ENCODE measurements at regions not wholly inside any gene's neighbourhood (a gene's known extent, or its start where the extent isn't known, plus 50 kb on each side); places are given as distances from the start of the nearest gene placed in this dataset.

- no peak for DNase-seq
- peaks cover 7% of the 10 kb centered on the region for H3K4me1 Mint-ChIP-seq (ENCODE audit: low read depth, unreplicated experiment)
- Histone ChIP-seq H3K9me3 (peaks cover 4% of the 10 kb centered on the region; the same call in 1 of the 2 replicates), H3K4me1 (no peaks in the 10 kb centered on the region), H3K4me3 (ENCODE audit: low read depth, low read length) (no peak overlapping the region), H3K36me3 (ENCODE audit: control insufficient read depth, insufficient read depth, low read length) (no peaks in the 10 kb centered on the region), H3K27me3 (replicated peaks; ENCODE audit: control insufficient read depth, insufficient read depth, low read length) (no peaks in the 10 kb centered on the region)
- H3K9me3 Mint-ChIP-seq (ENCODE audit: unreplicated experiment), result no peaks in the 10 kb centered on the region
- no peak overlapping the region for H3K4me3 Mint-ChIP-seq (ENCODE audit: unreplicated experiment)
- ChIA-PET CTCF (no interaction called here), POLR2A (no interaction called here)
- TF ChIP-seq, protein P1, sequence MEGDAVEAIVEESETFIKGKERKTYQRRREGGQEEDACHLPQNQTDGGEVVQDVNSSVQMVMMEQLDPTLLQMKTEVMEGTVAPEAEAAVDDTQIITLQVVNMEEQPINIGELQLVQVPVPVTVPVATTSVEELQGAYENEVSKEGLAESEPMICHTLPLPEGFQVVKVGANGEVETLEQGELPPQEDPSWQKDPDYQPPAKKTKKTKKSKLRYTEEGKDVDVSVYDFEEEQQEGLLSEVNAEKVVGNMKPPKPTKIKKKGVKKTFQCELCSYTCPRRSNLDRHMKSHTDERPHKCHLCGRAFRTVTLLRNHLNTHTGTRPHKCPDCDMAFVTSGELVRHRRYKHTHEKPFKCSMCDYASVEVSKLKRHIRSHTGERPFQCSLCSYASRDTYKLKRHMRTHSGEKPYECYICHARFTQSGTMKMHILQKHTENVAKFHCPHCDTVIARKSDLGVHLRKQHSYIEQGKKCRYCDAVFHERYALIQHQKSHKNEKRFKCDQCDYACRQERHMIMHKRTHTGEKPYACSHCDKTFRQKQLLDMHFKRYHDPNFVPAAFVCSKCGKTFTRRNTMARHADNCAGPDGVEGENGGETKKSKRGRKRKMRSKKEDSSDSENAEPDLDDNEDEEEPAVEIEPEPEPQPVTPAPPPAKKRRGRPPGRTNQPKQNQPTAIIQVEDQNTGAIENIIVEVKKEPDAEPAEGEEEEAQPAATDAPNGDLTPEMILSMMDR (IDR thresholded peaks at IDR 0.05; ENCODE audit: insufficient read depth in 1 of 2, low read depth in 1 of 2, low read length in 1 of 2, severe bottlenecking in 1 of 2, unreplicated experiment in 1 of 2), result no peak
- no peak overlapping the region for H3K27ac Mint-ChIP-seq (ENCODE audit: unreplicated experiment)
- no peaks in the 10 kb centered on the region for H3K36me3 Mint-ChIP-seq (ENCODE audit: insufficient read depth, unreplicated experiment)
- H3K27me3 Mint-ChIP-seq (ENCODE audit: insufficient read depth, unreplicated experiment), result peaks cover 4% of the 10 kb centered on the region
- BruUV-seq (replicated peaks), result no TSS peak
- intact Hi-C loops (cut with micrococcal nuclease; ENCODE audit: unreplicated experiment), result no loop called here
These were observed 99.8 kb downstream of the LACC1 start for GRCh38 chr13:43979492-43979891.

DNA sequence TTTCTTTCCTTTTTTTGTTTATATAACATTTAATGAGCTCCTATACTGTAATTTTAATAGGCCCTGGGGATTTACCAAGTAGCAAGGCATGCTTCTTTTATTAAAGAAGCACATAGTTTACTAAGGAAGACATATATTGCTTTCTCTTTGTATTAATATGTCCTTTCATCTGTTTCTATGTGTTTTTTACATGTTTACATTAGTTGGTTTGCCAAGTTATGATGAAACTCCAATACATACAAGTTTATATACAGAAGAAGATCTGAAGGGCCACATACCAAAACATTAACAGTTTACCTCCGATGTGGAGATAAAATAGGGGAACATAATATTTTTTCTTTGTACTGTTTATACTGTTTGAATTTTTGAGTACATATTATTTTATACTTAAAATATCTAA lies 100.9 kb downstream of the LACC1 start:
- no peak overlapping the region for H3K27ac Mint-ChIP-seq (ENCODE audit: unreplicated experiment)
- no peaks in the 10 kb centered on the region for H3K9me3 Mint-ChIP-seq (ENCODE audit: unreplicated experiment)
- CTCF ChIA-PET, result no interaction called here
- Histone ChIP-seq H3K27me3 (replicated peaks; ENCODE audit: control insufficient read depth, insufficient read depth, low read length) (no peaks in the 10 kb centered on the region), H3K4me1 (no peaks in the 10 kb centered on the region), H3K4me3 (ENCODE audit: low read depth, low read length) (no peak overlapping the region), H3K36me3 (ENCODE audit: control insufficient read depth, insufficient read depth, low read length) (no peaks in the 10 kb centered on the region), H3K9me3 (peaks cover 4% of the 10 kb centered on the region; the same call in 1 of the 2 replicates)
- no peak overlapping the region for H3K4me3 Mint-ChIP-seq (ENCODE audit: unreplicated experiment)
- POLR2A ChIA-PET, result no interaction called here
- no peaks in the 10 kb centered on the region for H3K36me3 Mint-ChIP-seq (ENCODE audit: insufficient read depth, unreplicated experiment)
- H3K4me1 Mint-ChIP-seq (ENCODE audit: low read depth, unreplicated experiment), result peaks cover 7% of the 10 kb centered on the region
- DNase-seq, result no peak
- intact Hi-C loops (cut with micrococcal nuclease; ENCODE audit: unreplicated experiment), result loop anchor here (2.0 kb wide), 1 partner anchor 72 kb away; no protein-coding TSS in a partner anchor
- no TSS peak for BruUV-seq (replicated peaks)
- peaks cover 4% of the 10 kb centered on the region for H3K27me3 Mint-ChIP-seq (ENCODE audit: insufficient read depth, unreplicated experiment)
- TF ChIP-seq, protein P1 (IDR thresholded peaks at IDR 0.05; ENCODE audit: insufficient read depth in 1 of 2, low read depth in 1 of 2, low read length in 1 of 2, severe bottlenecking in 1 of 2, unreplicated experiment in 1 of 2), result no peak

- Mint-ChIP-seq H3K27ac (ENCODE audit: unreplicated experiment) (no peak overlapping the region), H3K27me3 (ENCODE audit: insufficient read depth, unreplicated experiment) (peaks cover 4% of the 10 kb centered on the region), H3K36me3 (ENCODE audit: insufficient read depth, unreplicated experiment) (no peaks in the 10 kb centered on the region), H3K9me3 (ENCODE audit: unreplicated experiment) (no peaks in the 10 kb centered on the region), H3K4me1 (ENCODE audit: low read depth, unreplicated experiment) (peaks cover 4% of the 10 kb centered on the region), H3K4me3 (ENCODE audit: unreplicated experiment) (no peak overlapping the region)
- peak in 1 of 2 experiments; percentile 32 for DNase-seq
- no peak overlapping the region for H3K4me3 ChIP-seq (ENCODE audit: low read depth, low read length)
- intact Hi-C loops (cut with micrococcal nuclease; ENCODE audit: unreplicated experiment), result loop anchor here (2.0 kb wide), 1 partner anchor 72 kb away; no protein-coding TSS in a partner anchor
- peaks cover 3% of the 10 kb centered on the region; the same call in 1 of the 2 replicates for H3K9me3 ChIP-seq
- no peaks in the 10 kb centered on the region for H3K27me3 ChIP-seq (replicated peaks; ENCODE audit: control insufficient read depth, insufficient read depth, low read length)
- TF ChIP-seq, protein P1 (IDR thresholded peaks at IDR 0.05; ENCODE audit: insufficient read depth in 1 of 2, low read depth in 1 of 2, low read length in 1 of 2, severe bottlenecking in 1 of 2, unreplicated experiment in 1 of 2), result peak; percentile 23 to 34
- H3K36me3 ChIP-seq (ENCODE audit: control insufficient read depth, insufficient read depth, low read length), result no peaks in the 10 kb centered on the region
- CTCF ChIA-PET, result no interaction called here
- POLR2A ChIA-PET, result interaction anchor here (0.5 kb wide), 1 partner anchor 454 kb away, joined by 3 read pairs; no protein-coding TSS in a partner anchor
- BruUV-seq (replicated peaks), result no TSS peak
- no peaks in the 10 kb centered on the region for H3K4me1 ChIP-seq
These were observed 101.4 kb downstream of the LACC1 start for GRCh38 chr13:43981091-43981490.

Data from Caco-2 (cell line).